D721Med (cell line): ENCODE measurements at regions not wholly inside any gene's neighbourhood (a gene's known extent, or its start where the extent isn't known, plus 50 kb on each side); places are given as distances from the start of the nearest gene placed in this dataset.
"Not testable (repeated sequence)": the region's sequence is repeated elsewhere in the genome, so short reads cannot be mapped to it uniquely, and the experiment has no call there.

Experiments used
- DNase-seq: peaks from one replicate; pipeline ENCODE4 v3.0.0; 2011; ENCODE audit warnings: low spot score; ENCODE audit not compliant: insufficient read length
- FAIRE-seq: peaks from 2 replicates; lab custom pipeline; 2011; peaks lifted over from hg19 to GRCh38; lab: Jason Lieb, UNC
- CTCF ChIP-seq: IDR thresholded peaks from 2 replicates; pipeline ENCODE4 v1.5.1; 2012; ENCODE audit warnings: mild to moderate bottlenecking, control low read depth; ENCODE audit not compliant: insufficient read depth; ENCODE audit errors: missing control alignments

- TF ChIP-seq CTCF = no peak
- FAIRE-seq = no peak
- no peak for DNase-seq
Observed at GRCh38 chr5:119757276-119757675, 127.9 kb downstream of the FAM170A start.

- not testable (repeated sequence) for FAIRE-seq, DNase-seq
Observed at GRCh38 chr5:119769695-119770693, 140.6 kb downstream of the FAM170A start.

- not testable (repeated sequence) for FAIRE-seq, DNase-seq
Observed at GRCh38 chr5:119780145-119780544, 150.8 kb downstream of the FAM170A start.

- DNase-seq (no peak), FAIRE-seq (no peak)
- TF ChIP-seq CTCF = no peak
Observed at GRCh38 chr5:119785057-119785456, 155.7 kb downstream of the FAM170A start.

- FAIRE-seq (no peak), DNase-seq (no peak)
Observed at GRCh38 chr5:119789406-119790117, 160.2 kb downstream of the FAM170A start.

GRCh38 chr5:119792161-119792799, 162.9 kb downstream of the FAM170A start:
- FAIRE-seq (no peak), DNase-seq (no peak)
- no peak for TF ChIP-seq CTCF

More at GRCh38 chr5:119789406-119790117, 160.2 kb downstream of the FAM170A start:
- TF ChIP-seq CTCF = no peak

GRCh38 chr5:119795768-119796167, 166.4 kb downstream of the FAM170A start:
- no peak for TF ChIP-seq CTCF
- DNase-seq (no peak), FAIRE-seq (no peak)
